GM23248 (cell line): ENCODE measurements at regions not wholly inside any gene's neighbourhood (a gene's known extent, or its start where the extent isn't known, plus 50 kb on each side); places are given as distances from the start of the nearest gene placed in this dataset.

Experiments used
- EZH2 ChIP-seq: fragments of 200-600 bp; sonication (generic); IDR thresholded peaks from 2 replicates; pipeline ENCODE4 v1.6.1; 2018; ENCODE audit warnings: antibody characterized with exemption, mild to moderate bottlenecking; ENCODE audit not compliant: insufficient read depth, poor library complexity, severe bottlenecking
- EZH2phosphoT487 ChIP-seq: fragments of 200-600 bp; sonication (generic); IDR thresholded peaks from 2 replicates; pipeline ENCODE4 v1.6.1; 2018; ENCODE audit warnings: antibody characterized with exemption, moderate library complexity, mild to moderate bottlenecking, low read depth; ENCODE audit not compliant: insufficient read depth

GRCh38 chr2:225170162-225170561 is 127.9 kb upstream of the DOCK10 start:
- TF ChIP-seq EZH2, result no peak
- no peak for TF ChIP-seq EZH2phosphoT487
